RWPE2 (cell line): ENCODE measurements at regions not wholly inside any gene's neighbourhood (a gene's known extent, or its start where the extent isn't known, plus 50 kb on each side); places are given as distances from the start of the nearest gene placed in this dataset.

Experiments
- ATAC-seq: fragments of 200-7000 bp; cut with Tn5 transposase; 3 replicates; pipeline ENCODE4 v1.9.1; 2021; ENCODE audit warnings: low read depth
- DNase-seq: peaks from one replicate; pipeline ENCODE4 v3.0.0-alpha.2; 2020; ENCODE audit warnings: low spot score
- H3K27ac ChIP-seq: fragments of 450-650 bp; 2 replicates; pipeline ENCODE4 v1.5.1; 2017; ENCODE audit warnings: mild to moderate bottlenecking; ENCODE audit not compliant: poor library complexity, severe bottlenecking
- H3K27me3 ChIP-seq: fragments of 250-450 bp; sonication (Bioruptor Pico); 2 replicates; pipeline ENCODE4 v1.5.1; 2021; ENCODE audit warnings: mild to moderate bottlenecking, moderate library complexity; ENCODE audit not compliant: insufficient read depth, poor library complexity, severe bottlenecking
- H3K36me3 ChIP-seq: fragments of 250-450 bp; sonication (Bioruptor Pico); 2 replicates; pipeline ENCODE4 v1.5.1; 2020; ENCODE audit warnings: low read depth, mild to moderate bottlenecking, moderate library complexity
- H3K4me1 ChIP-seq: fragments of 250-450 bp; sonication (Bioruptor Pico); 2 replicates; pipeline ENCODE4 v1.5.1; 2021; ENCODE audit warnings: mild to moderate bottlenecking, moderate library complexity; ENCODE audit not compliant: insufficient read depth, poor library complexity, severe bottlenecking
- H3K4me3 ChIP-seq: fragments of 250-450 bp; sonication (Bioruptor Pico); 2 replicates; pipeline ENCODE4 v1.5.1; 2021; ENCODE audit warnings: mild to moderate bottlenecking, moderate library complexity; ENCODE audit not compliant: severe bottlenecking
- H3K9me3 ChIP-seq: fragments of 250-450 bp; sonication (Bioruptor Pico); 2 replicates; pipeline ENCODE4 v1.5.1; 2021; ENCODE audit warnings: mild to moderate bottlenecking, moderate library complexity; ENCODE audit not compliant: severe bottlenecking
- CTCF ChIP-seq: fragments of 450-650 bp; IDR thresholded peaks from one replicate; pipeline ENCODE4 v1.5.1; 2017; ENCODE audit warnings: mild to moderate bottlenecking, moderate library complexity; ENCODE audit not compliant: poor library complexity, severe bottlenecking

- peak; percentile 19; the same call in 1 of the 3 replicates for ATAC-seq
- Histone ChIP-seq H3K36me3 (no peaks in the 10 kb centered on the region), H3K4me1 (no peaks in the 10 kb centered on the region), H3K27me3 (peaks cover 29% of the 10 kb centered on the region), H3K9me3 (no peaks in the 10 kb centered on the region), H3K27ac (no peak overlapping the region), H3K4me3 (no peak overlapping the region)
- TF ChIP-seq CTCF: no peak
- DNase-seq: no peak
Observed at GRCh38 chr17:79441356-79442160, 169.3 kb downstream of the RBFOX3 start.

- Histone ChIP-seq H3K27me3 (peaks cover 29% of the 10 kb centered on the region), H3K36me3 (no peaks in the 10 kb centered on the region), H3K9me3 (no peaks in the 10 kb centered on the region), H3K4me3 (no peak overlapping the region), H3K4me1 (no peaks in the 10 kb centered on the region), H3K27ac (no peak overlapping the region)
- TF ChIP-seq CTCF: no peak
- DNase-seq (no peak), ATAC-seq (no peak)
Observed at GRCh38 chr17:79440251-79440650, 170.6 kb downstream of the RBFOX3 start.

DNA sequence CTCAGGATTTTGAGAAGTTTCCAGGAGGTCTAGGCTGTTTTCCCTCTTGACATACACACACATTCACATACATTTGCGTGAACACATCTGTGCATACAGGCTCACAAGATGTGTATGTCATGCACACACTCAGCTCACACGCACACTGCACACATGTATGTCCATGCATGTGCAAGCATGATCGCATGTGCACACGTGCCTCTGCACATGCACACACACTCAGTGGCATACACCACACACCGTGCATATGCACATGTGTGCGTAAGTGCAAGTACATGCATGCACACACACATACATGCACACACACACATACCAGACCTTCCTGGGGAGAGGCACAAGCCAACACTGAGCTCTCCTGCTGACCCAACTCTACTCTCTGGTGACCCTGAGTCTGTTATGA, 171.4 kb downstream of the RBFOX3 start:
- H3K4me3 ChIP-seq: no peak overlapping the region
- H3K27ac ChIP-seq: no peak overlapping the region
- DNase-seq (no peak), ATAC-seq (no peak)
- H3K4me1 ChIP-seq: no peaks in the 10 kb centered on the region
- peaks cover 29% of the 10 kb centered on the region for H3K27me3 ChIP-seq
- H3K36me3 ChIP-seq: no peaks in the 10 kb centered on the region
- TF ChIP-seq CTCF: no peak
- no peaks in the 10 kb centered on the region for H3K9me3 ChIP-seq

DNA sequence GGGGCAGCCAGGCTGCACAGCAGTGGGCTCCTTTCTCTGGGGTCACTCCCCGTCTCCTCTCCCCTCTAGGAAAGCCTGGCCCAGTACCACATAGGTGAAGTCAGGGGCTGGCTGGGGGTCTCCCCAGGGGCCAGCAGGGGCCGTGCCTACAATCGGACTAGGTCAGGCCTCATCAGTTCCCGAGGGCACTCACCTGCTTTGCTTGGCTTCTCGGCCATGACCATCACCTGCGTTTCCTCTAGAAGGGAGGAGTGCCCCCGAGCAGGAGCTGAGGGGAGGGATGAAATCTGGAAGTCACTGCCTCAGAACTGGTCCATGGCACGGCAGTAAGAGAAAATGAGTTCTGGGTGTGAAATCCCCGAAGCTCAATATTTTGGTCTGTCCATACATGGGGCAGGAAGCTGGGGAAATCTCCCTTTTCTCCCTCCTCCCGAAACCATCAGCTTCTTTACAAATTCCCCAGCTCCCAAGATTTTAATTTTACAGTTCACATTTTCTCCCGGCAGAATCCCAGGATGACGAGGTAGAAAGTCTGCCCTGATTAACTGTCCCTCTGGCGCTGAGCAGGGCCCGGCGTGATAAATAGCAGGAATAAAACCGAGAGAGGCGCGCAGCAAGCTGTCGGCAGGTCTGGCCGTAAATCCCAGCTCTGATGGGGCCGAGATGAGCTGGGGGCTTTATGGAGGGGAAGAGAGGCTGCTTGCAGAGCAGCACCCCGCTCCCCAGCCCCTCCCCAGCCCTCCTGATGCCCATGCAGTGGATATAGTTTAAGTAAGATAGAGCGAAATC, 172.1 kb downstream of the RBFOX3 start:
- Histone ChIP-seq H3K9me3 (no peaks in the 10 kb centered on the region), H3K27me3 (peaks cover 29% of the 10 kb centered on the region), H3K27ac (no peak overlapping the region), H3K4me3 (no peak overlapping the region), H3K36me3 (no peaks in the 10 kb centered on the region), H3K4me1 (no peaks in the 10 kb centered on the region)
- ATAC-seq (no peak), DNase-seq (no peak)
- TF ChIP-seq CTCF: no peak
